ENCODE measurements at regions not wholly inside any gene's neighbourhood (a gene's known extent, or its start where the extent isn't known, plus 50 kb on each side); places are given as distances from the start of the nearest gene placed in this dataset.
"Not testable (repeated sequence)": the region's sequence is repeated elsewhere in the genome, so short reads cannot be mapped to it uniquely, and the experiment has no call there.

DNA sequence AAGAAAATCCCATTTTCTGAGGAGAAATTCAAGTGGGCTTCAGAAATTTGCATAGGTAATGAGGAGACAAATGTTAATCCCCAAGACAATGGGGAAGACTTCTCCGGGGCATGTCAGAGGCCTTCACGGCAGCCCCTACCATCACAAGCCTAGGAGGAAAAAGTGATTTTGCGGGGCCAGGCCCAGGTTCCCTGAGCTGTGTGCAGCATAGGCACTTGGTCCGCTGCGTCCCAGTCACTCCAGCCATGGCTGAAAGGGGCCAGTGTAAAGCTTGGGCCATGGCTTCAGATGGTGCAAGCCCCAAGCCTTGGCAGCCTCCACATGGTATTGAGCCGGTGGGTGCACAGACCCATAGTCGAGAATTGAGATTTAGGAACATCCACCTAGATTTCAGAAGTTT lies 570.7 kb downstream of the KCNA4 start:
- Histone ChIP-seq H3K4me3 (no peak overlapping the region), H3K36me3 (no peaks in the 10 kb centered on the region), H3K27ac (no peak overlapping the region), H3K27me3 (no peaks in the 10 kb centered on the region), H3K9me3 (no peaks in the 10 kb centered on the region), H3K4me1 (no peaks in the 10 kb centered on the region)
- WGBS, 2 donors = 90% methylated on average over 7 of the region's 7 CpGs
- TF ChIP-seq, protein P1, sequence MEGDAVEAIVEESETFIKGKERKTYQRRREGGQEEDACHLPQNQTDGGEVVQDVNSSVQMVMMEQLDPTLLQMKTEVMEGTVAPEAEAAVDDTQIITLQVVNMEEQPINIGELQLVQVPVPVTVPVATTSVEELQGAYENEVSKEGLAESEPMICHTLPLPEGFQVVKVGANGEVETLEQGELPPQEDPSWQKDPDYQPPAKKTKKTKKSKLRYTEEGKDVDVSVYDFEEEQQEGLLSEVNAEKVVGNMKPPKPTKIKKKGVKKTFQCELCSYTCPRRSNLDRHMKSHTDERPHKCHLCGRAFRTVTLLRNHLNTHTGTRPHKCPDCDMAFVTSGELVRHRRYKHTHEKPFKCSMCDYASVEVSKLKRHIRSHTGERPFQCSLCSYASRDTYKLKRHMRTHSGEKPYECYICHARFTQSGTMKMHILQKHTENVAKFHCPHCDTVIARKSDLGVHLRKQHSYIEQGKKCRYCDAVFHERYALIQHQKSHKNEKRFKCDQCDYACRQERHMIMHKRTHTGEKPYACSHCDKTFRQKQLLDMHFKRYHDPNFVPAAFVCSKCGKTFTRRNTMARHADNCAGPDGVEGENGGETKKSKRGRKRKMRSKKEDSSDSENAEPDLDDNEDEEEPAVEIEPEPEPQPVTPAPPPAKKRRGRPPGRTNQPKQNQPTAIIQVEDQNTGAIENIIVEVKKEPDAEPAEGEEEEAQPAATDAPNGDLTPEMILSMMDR (IDR thresholded peaks at IDR 0.05) = no peak
- no peak for ATAC-seq
- intact Hi-C loops (cut with DNase I) = loop anchor here in 2 of 10 donors (5.0 to 10.0 kb wide), 3 partner anchors 679 to 866 kb away; no protein-coding TSS in a partner anchor
- no peak for DNase-seq

DNA sequence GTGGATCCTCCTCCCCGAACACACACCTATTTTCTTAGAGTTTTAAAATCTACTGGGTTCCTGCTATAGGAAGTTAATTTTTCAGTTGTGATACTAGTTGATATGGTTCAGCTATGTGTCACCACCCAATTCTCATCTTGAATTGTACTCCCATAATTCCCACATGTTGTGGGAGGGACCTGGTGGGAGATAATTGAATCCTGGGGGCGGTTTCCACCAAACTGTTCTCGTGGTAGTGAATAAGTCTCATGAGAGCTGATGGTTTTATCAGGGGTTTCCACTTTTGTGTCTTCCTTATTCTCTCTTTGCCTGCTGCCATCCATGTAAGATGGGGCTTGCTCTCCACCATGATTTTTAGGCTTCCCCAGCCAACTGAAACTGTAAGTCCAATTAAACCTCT lies 571.6 kb downstream of the KCNA4 start:
- WGBS, 2 donors = 77 to 81% methylated on average over 3 of the region's 3 CpGs
- not testable (repeated sequence) for H3K36me3 ChIP-seq, H3K4me1 ChIP-seq, DNase-seq, ATAC-seq, H3K27ac ChIP-seq, H3K4me3 ChIP-seq, H3K9me3 ChIP-seq, H3K27me3 ChIP-seq
- intact Hi-C loops (cut with DNase I) = loop anchor here in 2 of 10 donors (5.0 to 10.0 kb wide), 3 partner anchors 680 to 867 kb away; no protein-coding TSS in a partner anchor

DNA sequence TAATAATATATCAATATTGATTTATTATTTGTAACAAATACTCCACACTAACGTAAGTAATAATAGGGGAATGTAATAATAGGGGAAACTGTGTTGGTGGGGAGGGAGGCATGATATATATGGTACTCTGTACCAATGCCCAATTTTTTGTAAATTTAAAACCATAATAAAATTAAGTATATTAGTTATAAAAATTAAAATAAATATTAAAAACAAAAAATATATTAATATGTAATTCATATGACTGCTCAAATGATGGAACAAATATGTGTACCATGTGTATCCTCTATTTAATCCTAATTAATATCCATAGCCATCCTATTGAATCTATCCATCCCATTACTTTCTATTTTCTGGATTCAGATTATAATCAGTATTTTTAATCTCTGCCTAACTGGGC lies 578.0 kb downstream of the KCNA4 start:
- Histone ChIP-seq H3K4me1 (no peaks in the 10 kb centered on the region), H3K27me3 (no peaks in the 10 kb centered on the region), H3K4me3 (no peak overlapping the region), H3K36me3 (no peaks in the 10 kb centered on the region), H3K9me3 (no peaks in the 10 kb centered on the region), H3K27ac (no peak overlapping the region)
- ATAC-seq (no peak), DNase-seq (no peak)
- intact Hi-C loops (cut with DNase I) = loop anchor here in 6 of 10 donors (10.0 kb wide), 4 partner anchors 696 to 1476 kb away; partner anchors contain the start of gene ARL14EP (in 2 of the 6)
- WGBS, 2 donors = 91 to 92% methylated on average over 1 of the region's 1 CpG
- TF ChIP-seq, protein P1 (IDR thresholded peaks at IDR 0.05) = no peak

DNA sequence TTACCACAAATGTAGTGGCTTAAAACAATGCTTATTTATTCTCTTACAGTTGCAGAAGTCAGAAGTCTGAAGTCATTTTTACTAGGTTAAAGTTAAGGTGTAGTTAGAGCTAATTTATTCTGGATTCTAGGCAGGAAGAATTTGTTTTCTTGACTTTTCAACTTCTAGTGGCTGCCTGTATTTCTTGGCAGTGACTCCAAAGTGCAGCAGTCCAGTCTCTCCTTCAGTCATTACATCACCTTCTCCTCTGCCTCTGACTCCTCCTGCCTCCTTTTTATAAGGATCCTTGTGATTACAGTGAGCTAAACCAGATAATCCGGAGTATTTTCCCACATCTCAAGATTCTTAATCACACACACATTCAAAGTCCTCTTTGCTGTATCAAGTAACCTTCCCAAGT lies 581.4 kb downstream of the KCNA4 start:
- H3K27ac ChIP-seq = no peak overlapping the region
- H3K36me3 ChIP-seq = no peaks in the 10 kb centered on the region
- WGBS, 2 donors = 58 to 65% methylated on average over 1 of the region's 1 CpG
- DNase-seq = no peak
- TF ChIP-seq, protein P1 (IDR thresholded peaks at IDR 0.05) = no peak
- ATAC-seq = no peak
- no peaks in the 10 kb centered on the region for H3K27me3 ChIP-seq
- intact Hi-C loops (cut with DNase I) = loop anchor here in 6 of 10 donors (10.0 kb wide), 4 partner anchors 699 to 1479 kb away; partner anchors contain the start of gene ARL14EP (in 2 of the 6)
- H3K4me1 ChIP-seq = no peaks in the 10 kb centered on the region
- no peak overlapping the region for H3K4me3 ChIP-seq
- no peaks in the 10 kb centered on the region for H3K9me3 ChIP-seq

DNA sequence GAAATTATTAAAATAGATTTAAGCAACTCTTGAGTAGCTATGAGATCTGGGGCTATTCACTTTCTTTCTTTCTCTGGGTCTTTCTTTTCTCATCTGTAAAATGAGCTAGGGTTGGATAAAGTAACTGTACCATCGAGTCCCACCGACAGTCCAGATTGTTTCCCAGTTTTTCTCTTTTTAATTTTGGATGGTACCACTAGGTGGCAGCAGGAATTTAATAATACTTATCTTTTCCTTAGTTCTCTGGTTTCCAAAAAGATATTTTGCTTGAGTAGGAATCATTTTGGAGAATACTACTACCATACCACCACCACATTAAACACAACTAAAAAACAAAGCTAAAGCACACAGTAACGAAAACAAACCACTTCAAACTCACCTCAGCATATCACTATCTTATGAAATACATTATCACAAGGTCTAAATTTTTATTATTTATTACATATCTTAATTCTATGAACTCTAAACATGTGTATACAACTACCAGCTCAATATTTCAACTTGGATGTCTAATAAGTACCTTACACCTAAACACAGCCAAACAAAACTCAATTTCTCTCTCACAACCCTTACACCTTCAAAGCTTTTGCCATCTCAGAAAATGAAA lies 584.0 kb downstream of the KCNA4 start:
- TF ChIP-seq, protein P1 (IDR thresholded peaks at IDR 0.05) = peak in 8 of 9 donors; percentile 14 to 63 (median 52)
- Histone ChIP-seq H3K9me3 (no peaks in the 10 kb centered on the region), H3K27me3 (no peaks in the 10 kb centered on the region), H3K4me1 (no peaks in the 10 kb centered on the region), H3K36me3 (no peaks in the 10 kb centered on the region), H3K4me3 (no peak overlapping the region), H3K27ac (no peak overlapping the region)
- DNase-seq (no peak), ATAC-seq (no peak)
- intact Hi-C loops (cut with DNase I) = loop anchor here in 7 of 10 donors (5.0 to 10.0 kb wide), 5 partner anchors 702 to 1482 kb away; partner anchors contain the start of gene ARL14EP (in 2 of the 7)
- 22 to 26% methylated on average over 3 of the region's 3 CpGs for WGBS, 2 donors
